HG03565 (cell line): ENCODE measurements at regions not wholly inside any gene's neighbourhood (a gene's known extent, or its start where the extent isn't known, plus 50 kb on each side); places are given as distances from the start of the nearest gene placed in this dataset.
"Not testable (repeated sequence)": the region's sequence is repeated elsewhere in the genome, so short reads cannot be mapped to it uniquely, and the experiment has no call there.

Experiments used
- ATAC-seq: cut with Tn5 transposase; IDR thresholded peaks from one replicate; pipeline ENCODE4 v1.9.1; 2021; ENCODE audit warnings: mild to moderate bottlenecking, moderate library complexity; ENCODE audit not compliant: unreplicated experiment

GRCh38 chr13:71018544-71018943 is 848.5 kb downstream of the DACH1 start:
- no peak for ATAC-seq

DNA sequence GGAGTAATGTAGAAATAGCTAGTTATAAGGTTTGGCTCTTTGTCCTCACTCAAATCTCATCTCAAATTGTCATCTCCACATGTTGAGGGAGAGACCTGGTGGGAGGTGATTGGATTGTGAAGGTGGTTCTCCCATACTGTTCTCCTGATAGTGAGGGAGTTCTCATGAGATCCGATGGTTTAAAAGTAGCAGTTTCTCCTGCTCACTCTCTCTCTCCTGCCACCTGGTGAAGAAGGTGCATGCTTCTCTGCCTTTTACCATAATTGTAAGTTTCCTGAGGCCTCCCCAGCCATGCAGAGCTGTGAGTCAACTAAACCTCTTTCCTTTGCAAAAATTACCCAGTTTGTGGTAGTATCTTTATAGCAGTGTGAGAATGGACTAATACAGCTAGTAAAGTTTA is 849.4 kb downstream of the DACH1 start:
- no peak for ATAC-seq

- no peak for ATAC-seq
Measured at GRCh38 chr13:71015516-71015915, 851.5 kb downstream of the DACH1 start.

DNA sequence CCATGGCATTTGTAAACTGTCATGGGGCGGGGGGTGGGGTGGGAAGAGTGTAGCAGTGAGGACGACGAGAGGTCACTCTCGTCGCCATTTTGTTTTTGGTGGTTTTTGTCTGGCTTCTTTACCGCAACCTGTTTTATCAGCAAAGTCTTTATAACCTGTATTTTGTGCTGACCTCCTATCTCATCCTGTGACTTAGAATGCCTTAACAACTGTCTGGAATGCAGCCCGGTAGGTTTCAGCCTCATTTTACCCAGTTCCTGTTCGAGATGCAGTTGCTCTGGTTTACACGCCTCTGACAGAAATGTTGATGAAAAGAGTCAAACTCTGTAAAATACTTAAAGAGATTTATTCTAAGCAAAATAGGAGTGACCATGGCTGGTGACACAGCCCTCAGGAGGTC is 852.0 kb downstream of the DACH1 start:
- no peak for ATAC-seq

- ATAC-seq = no peak
Measured at GRCh38 chr13:71005919-71006318, 861.1 kb downstream of the DACH1 start.

GRCh38 chr13:70995338-70995737 is 871.7 kb downstream of the DACH1 start:
- ATAC-seq = no peak

- no peak for ATAC-seq
Measured at GRCh38 chr13:70994191-70994590, 872.8 kb downstream of the DACH1 start.

DNA sequence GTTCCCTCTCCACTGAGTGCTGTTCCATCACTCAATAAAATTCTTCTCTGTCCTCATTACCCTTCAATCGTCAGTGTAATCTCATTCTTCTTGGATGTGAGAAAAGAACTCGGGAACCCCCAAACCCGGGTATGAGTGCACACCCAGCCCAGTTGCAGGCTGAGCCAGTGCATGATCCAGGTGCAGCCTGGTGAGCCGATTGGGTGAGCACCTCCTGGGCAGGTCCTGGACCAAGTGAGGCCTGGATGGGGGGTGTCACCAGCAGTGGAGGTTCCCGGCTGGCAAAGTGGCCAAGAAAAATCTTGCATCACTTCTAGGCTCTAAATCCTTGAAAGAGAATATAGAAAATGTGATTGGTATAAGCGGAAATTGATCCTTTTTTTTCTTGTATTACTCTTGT is 878.8 kb upstream of the KLHL1 start:
- ATAC-seq = no peak

- ATAC-seq = no peak
Measured at GRCh38 chr13:70985371-70985770, 877.1 kb upstream of the KLHL1 start.

GRCh38 chr13:70981219-70981618 is 873.0 kb upstream of the KLHL1 start:
- ATAC-seq = not testable (repeated sequence)

- no peak for ATAC-seq
Measured at GRCh38 chr13:70969321-70969720, 861.1 kb upstream of the KLHL1 start.

GRCh38 chr13:70967564-70967963 is 859.3 kb upstream of the KLHL1 start:
- no peak for ATAC-seq

- no peak for ATAC-seq
Measured at GRCh38 chr13:70964874-70965273, 856.6 kb upstream of the KLHL1 start.

GRCh38 chr13:70964124-70964523 is 855.9 kb upstream of the KLHL1 start:
- no peak for ATAC-seq

GRCh38 chr13:70960841-70961443 is 852.7 kb upstream of the KLHL1 start:
- peak; percentile 41 for ATAC-seq

DNA sequence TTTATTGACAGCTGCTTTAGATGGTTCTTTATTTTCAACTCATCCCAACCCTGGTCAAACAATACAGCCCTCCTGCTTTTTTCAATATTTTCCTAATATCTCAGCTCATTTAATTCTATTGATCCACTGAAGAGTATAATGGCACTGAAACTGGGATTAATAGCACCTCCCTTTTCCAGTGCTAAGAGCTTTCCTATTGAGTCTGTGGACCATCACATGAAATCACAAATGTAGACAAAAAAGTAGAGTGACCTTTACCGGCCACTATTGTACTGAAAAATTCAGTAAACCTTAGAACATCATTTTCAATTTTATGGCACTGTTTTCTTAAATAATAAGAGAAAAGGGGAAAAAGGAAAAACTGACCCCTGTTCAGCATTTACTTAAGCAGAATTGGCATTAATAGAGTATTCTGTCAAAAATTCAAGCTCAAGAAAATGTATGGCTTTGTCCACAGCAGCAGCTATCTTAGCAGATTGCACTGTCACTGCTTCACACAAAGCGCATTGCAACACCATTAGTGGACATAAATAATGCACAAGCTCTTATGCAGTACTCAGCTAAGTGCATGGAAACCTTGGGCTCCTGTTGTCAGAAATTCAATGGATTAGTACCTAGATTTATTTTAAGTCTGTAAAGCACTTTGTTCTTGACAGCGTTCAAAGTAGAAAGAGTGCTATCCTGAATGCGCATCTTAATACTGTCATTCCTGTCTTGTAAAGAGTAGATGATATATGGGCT is 851.0 kb upstream of the KLHL1 start:
- no peak for ATAC-seq

DNA sequence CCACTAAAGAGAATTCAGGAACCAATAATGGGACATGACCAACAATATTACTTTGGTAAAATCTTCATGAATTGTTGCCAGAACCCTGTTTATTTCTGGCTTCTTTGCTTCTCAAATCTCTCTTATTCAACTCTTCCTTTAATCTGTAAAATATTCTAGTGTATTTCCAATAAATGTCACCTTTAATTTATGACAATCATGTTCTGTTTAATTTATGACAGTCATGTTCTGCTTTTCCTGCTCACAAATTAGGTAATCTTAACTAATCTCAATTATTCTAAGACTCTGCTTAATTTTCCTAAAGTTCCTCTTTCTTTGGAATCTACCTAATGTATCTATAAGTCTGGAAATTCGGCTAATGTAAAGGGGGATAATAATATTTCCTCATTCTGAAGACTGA is 847.6 kb upstream of the KLHL1 start:
- no peak for ATAC-seq

DNA sequence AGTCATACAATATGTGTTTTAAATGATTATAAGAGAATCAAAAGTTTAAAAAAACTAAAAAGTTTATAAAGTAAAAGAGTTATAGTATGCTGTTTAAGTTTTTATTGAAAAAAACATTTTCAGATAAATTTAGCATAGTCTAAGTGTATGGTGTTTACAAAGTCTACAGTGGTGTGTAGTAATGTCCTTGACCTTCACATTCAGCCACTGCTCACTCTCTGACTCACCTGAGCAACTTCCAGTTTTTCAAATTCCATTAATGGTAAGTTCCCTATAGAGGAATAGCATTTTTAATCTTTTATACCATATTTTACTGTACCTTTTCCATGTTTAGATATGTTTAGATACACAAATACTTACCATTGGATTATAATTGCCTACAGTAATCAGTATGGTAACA is 842.4 kb upstream of the KLHL1 start:
- no peak for ATAC-seq

DNA sequence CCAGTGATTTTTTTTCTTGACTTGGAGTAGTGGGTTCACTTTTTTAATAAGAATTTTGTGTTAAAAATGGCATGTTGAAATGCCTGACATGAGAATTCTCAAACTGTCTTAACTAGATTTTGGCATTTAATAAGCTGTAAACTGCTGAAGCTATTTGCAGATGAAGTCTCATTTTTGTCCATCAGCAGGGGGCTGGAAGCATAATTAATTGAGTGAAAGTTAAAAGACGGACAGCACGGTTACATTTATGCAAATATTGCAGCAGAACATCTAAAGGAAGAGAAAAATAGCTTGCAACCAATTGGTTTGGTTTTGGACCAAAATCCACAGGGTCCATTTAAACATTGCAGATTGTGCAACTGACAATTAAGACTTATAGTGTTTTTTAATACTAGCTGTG is 837.3 kb upstream of the KLHL1 start:
- no peak for ATAC-seq

DNA sequence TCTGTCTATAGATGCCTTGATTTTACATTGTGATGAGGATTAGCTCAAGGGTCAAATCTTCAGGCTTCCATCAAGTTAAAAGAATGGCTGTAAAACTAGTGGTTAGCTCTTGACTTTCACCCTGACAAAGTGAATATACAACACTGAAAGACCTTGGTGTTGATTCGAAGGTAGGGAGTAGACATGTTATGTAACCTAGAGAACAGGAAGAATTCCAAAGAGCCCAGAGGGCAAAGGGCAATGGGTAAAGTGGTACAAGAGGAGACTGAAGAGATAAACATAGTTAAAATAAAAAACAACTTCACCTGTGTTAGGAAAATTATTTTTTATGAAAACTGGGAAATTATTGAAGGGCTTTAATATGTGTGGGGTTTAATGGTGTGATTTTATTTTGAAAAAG is 833.2 kb upstream of the KLHL1 start:
- ATAC-seq = no peak

GRCh38 chr13:70938462-70938861 is 830.2 kb upstream of the KLHL1 start:
- no peak for ATAC-seq

DNA sequence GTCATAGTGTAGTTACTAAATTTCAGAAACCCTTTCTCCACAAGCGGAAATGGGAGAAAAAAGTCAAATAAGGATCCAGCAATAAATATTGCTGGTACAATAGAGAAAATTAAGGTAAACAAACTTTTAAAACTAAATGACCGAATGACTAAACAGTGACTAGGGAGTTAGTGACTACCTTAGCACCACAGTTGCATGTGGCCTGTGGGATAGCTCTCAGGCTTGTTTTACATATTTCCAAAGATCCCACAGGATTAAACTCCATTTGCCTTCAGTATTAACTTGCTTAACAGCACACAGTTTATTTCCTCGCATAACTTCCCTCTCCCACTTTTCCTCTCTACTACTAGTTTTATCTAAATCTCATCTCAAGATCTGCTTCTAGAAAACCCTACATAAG is 824.3 kb upstream of the KLHL1 start:
- no peak for ATAC-seq
